Uterus (tissue), 3 donors: ENCODE measurements at regions not wholly inside any gene's neighbourhood (a gene's known extent, or its start where the extent isn't known, plus 50 kb on each side); places are given as distances from the start of the nearest gene placed in this dataset.
A peak's percentile ranks its signal among the peaks of the same experiment; 100 is the strongest.

Source experiments
- DNase-seq, 2 donors: peaks; one replicate each; pipeline ENCODE4 v3.0.0-alpha.2; 2019 to 2020
- H3K27ac ChIP-seq, 2 donors: fragments of 200-600 bp; sonication (generic); 1 replicate in 1 of 2; 2 replicates in 1 of 2; pipeline ENCODE4 v1.5.1; 2016 to 2018
- H3K27me3 ChIP-seq, 2 donors: fragments of 200-600 bp; sonication (generic); one replicate each; pipeline ENCODE4 v1.5.1; 2018 to 2019; ENCODE audit warnings: control low read depth in 1 of 2
- H3K36me3 ChIP-seq, 2 donors: fragments of 200-600 bp; sonication (generic); one replicate each; pipeline ENCODE4 v1.5.1; 2019; ENCODE audit warnings: control low read depth in 1 of 2
- H3K4me1 ChIP-seq, 2 donors: fragments of 200-600 bp; sonication (generic); one replicate each; pipeline ENCODE4 v1.5.1; 2018 to 2019; ENCODE audit warnings: control low read depth in 1 of 2
- H3K4me3 ChIP-seq, 2 donors: fragments of 200-600 bp; sonication (generic); 1 replicate in 1 of 2; 2 replicates in 1 of 2; pipeline ENCODE4 v1.5.1; 2018 to 2019; ENCODE audit warnings: mild to moderate bottlenecking in 1 of 2
- H3K9me3 ChIP-seq, 2 donors: fragments of 200-600 bp; sonication (generic); one replicate each; pipeline ENCODE4 v1.5.1; 2019; ENCODE audit warnings: control low read depth in 1 of 2
- POLR2A ChIP-seq, 2 donors: fragments of 450-650 bp; IDR thresholded peaks; one replicate each; pipeline ENCODE4 v1.6.1; 2016; ENCODE audit warnings: antibody characterized with exemption in 2 of 2, mild to moderate bottlenecking in 1 of 2, moderate library complexity in 1 of 2
- intact Hi-C: fragments of 100-400 bp; cut with DNase I; formaldehyde crosslinking; loops from one replicate; pipeline ENCODE4 v1.15.1; 2023; ENCODE audit warnings: low total_unique reads
- TF ChIP-seq, protein P1 (sequence below), 4 experiments: fragments of 200-600 bp in 2 of 4; fragments of 450-650 bp in 2 of 4; sonication (generic) in 2 of 4; IDR thresholded peaks; one replicate each; pipeline ENCODE4 v1.5.1; 2016 to 2019; ENCODE audit warnings: antibody characterized with exemption in 4 of 4, mild to moderate bottlenecking in 2 of 4, moderate library complexity in 1 of 4
- donor health status: DM: yes; HTN: yes; CAD: no.

DNA sequence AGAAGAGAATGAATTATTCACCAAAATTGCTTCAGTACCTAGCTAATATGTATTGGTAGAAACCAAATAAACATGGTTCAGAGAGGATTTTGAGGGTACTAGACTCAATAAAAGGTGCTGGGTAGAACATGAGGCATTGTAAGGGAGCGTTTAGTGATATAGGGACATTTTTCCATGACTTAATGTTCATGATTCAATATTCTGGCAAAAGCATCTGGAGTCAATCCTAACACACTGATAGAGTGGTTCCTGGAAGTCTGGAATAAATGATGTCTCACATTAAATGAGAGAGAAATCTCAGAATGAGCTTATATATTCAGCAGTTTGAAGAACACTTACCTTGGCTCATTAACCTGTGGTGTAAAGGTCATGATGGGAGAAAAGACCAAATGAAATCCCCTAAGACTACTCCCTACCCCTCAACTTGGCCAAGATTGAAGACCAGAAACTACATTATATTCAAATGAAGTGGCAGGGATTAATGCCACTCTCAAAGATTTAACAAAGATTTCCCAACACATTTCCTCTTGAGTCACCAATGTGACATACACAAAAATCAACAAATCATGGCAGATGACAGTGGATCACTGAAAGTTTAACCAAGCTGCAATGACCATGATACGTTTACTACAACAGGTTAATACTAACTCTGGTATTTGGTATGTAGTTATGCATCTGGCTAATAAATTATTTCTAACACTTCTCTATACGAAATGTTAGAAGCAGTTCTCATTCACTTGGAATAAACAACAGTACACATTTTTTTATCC lies 309.5 kb downstream of the SATB2 start:
- no peaks in the 10 kb centered on the region for H3K27me3 ChIP-seq
- no peaks in the 10 kb centered on the region for H3K36me3 ChIP-seq
- intact Hi-C loops = no loop called here
- no peak overlapping the region for H3K4me3 ChIP-seq
- no peak for DNase-seq
- no peaks in the 10 kb centered on the region for H3K4me1 ChIP-seq
- H3K27ac ChIP-seq = no peak overlapping the region
- no peaks in the 10 kb centered on the region for H3K9me3 ChIP-seq
- TF ChIP-seq POLR2A (IDR thresholded peaks at IDR 0.05) = no peak
- TF ChIP-seq, protein P1, sequence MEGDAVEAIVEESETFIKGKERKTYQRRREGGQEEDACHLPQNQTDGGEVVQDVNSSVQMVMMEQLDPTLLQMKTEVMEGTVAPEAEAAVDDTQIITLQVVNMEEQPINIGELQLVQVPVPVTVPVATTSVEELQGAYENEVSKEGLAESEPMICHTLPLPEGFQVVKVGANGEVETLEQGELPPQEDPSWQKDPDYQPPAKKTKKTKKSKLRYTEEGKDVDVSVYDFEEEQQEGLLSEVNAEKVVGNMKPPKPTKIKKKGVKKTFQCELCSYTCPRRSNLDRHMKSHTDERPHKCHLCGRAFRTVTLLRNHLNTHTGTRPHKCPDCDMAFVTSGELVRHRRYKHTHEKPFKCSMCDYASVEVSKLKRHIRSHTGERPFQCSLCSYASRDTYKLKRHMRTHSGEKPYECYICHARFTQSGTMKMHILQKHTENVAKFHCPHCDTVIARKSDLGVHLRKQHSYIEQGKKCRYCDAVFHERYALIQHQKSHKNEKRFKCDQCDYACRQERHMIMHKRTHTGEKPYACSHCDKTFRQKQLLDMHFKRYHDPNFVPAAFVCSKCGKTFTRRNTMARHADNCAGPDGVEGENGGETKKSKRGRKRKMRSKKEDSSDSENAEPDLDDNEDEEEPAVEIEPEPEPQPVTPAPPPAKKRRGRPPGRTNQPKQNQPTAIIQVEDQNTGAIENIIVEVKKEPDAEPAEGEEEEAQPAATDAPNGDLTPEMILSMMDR (IDR thresholded peaks at IDR 0.05) = no peak

DNA sequence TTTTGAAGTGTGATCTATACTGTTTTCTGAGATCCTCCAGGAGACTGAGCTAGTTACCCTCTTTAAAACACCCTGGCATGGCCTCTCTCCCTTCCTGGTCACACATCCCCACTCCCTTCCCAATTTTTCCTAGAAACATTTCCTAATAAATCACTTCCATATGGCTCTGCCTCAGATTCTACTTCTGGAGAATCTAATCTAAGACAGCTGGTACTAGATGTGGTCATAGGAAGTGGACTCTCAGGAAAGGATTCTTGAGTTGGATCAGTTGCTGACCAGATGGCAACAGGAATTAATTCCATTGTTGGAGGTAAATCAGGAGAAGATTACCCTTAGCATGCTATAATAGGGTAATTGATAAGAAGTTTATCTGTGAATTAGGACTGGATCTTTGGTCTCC lies 310.5 kb downstream of the SATB2 start:
- H3K9me3 ChIP-seq = no peaks in the 10 kb centered on the region
- intact Hi-C loops = no loop called here
- TF ChIP-seq POLR2A (IDR thresholded peaks at IDR 0.05) = no peak
- TF ChIP-seq, protein P1 (IDR thresholded peaks at IDR 0.05) = no peak
- no peak overlapping the region for H3K27ac ChIP-seq
- no peak for DNase-seq
- no peak overlapping the region for H3K4me3 ChIP-seq
- H3K36me3 ChIP-seq = no peaks in the 10 kb centered on the region
- H3K4me1 ChIP-seq = no peaks in the 10 kb centered on the region
- H3K27me3 ChIP-seq = no peaks in the 10 kb centered on the region

DNA sequence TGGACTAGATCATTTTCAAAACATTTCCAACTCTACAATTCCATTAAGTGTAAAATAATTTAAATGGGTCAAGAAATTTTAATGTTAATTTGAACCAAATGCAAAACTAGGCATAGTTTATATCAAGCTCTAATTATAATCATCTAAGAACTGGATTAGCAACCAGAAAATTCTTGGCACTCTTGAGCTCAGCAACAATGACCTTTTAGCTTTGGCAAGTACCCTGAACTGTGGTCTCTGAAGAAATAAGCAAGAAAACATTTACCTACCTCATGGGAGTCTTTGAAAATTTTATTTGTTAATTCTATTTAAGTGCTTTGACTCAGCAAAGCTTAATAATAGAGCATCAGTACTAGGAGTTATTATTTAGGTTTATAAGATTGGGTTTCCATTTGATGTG lies 313.2 kb downstream of the SATB2 start:
- intact Hi-C loops = no loop called here
- H3K36me3 ChIP-seq = no peaks in the 10 kb centered on the region
- no peak overlapping the region for H3K4me3 ChIP-seq
- H3K27me3 ChIP-seq = no peaks in the 10 kb centered on the region
- no peak overlapping the region for H3K27ac ChIP-seq
- H3K4me1 ChIP-seq = no peaks in the 10 kb centered on the region
- TF ChIP-seq POLR2A (IDR thresholded peaks at IDR 0.05) = no peak
- TF ChIP-seq, protein P1 (IDR thresholded peaks at IDR 0.05) = no peak
- DNase-seq = no peak
- no peaks in the 10 kb centered on the region for H3K9me3 ChIP-seq

DNA sequence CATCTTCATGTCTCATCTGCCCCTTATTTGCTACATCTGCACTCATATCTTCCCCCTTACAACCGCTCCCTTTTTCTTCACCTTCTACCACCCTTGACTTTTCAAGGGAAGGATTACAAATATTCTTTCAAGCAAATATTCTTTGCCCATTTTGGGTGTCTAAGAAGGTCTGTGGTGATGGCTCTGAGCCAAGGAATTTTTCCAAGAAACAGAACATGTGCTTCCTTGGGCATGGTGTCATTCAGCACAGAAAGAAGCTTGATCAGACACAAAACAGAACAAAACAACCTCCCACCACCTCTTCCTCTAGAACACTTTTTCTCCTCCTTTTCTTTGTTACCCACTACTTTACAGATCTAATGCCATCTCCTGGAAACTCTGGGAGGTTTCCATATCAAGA lies 313.7 kb downstream of the SATB2 start:
- Histone ChIP-seq H3K36me3 (no peaks in the 10 kb centered on the region), H3K4me1 (no peaks in the 10 kb centered on the region), H3K27me3 (no peaks in the 10 kb centered on the region), H3K27ac (no peak overlapping the region), H3K4me3 (no peak overlapping the region), H3K9me3 (no peaks in the 10 kb centered on the region)
- no peak for DNase-seq
- no peak for TF ChIP-seq POLR2A (IDR thresholded peaks at IDR 0.05)
- TF ChIP-seq, protein P1 (IDR thresholded peaks at IDR 0.05) = no peak
- intact Hi-C loops = no loop called here

DNA sequence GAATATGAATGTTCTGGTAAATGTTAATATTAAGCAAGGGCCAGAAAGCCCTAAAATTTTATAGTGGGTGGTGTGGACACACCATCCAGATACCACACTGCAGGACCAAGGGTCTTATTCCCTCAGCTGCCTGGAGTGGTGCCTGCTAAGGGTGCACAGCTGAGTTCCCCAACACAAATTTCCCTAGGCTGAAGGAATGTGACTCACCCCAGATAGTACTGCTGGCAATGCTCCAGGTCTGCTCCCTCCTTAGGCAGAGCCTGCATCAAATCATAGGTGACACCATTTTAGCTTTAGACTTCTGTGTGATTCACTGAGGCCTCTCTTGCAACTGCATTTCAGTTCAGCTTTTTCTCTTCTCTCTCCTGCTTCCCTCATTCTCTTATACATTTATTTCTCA lies 321.1 kb downstream of the SATB2 start:
- TF ChIP-seq, protein P1 (IDR thresholded peaks at IDR 0.05) = no peak
- TF ChIP-seq POLR2A (IDR thresholded peaks at IDR 0.05) = no peak
- Histone ChIP-seq H3K27ac (no peak overlapping the region), H3K27me3 (no peaks in the 10 kb centered on the region), H3K4me3 (no peak overlapping the region), H3K4me1 (no peaks in the 10 kb centered on the region), H3K9me3 (no peaks in the 10 kb centered on the region), H3K36me3 (no peaks in the 10 kb centered on the region)
- DNase-seq = peak in 1 of 2 donors; percentile 17
- intact Hi-C loops = no loop called here
